GM12864 (cell line): ENCODE measurements at regions not wholly inside any gene's neighbourhood (a gene's known extent, or its start where the extent isn't known, plus 50 kb on each side); places are given as distances from the start of the nearest gene placed in this dataset.

ENCODE experiments used
- DNase-seq: peaks from one replicate; pipeline ENCODE4 v3.0.0-alpha.2; 2011; ENCODE audit warnings: low read depth
- H3K4me3 ChIP-seq: 2 replicates; pipeline ENCODE4 v1.5.1; 2011; ENCODE audit warnings: mild to moderate bottlenecking, low read depth, low read length, control low read depth
- TF ChIP-seq, protein P1 (sequence below): IDR thresholded peaks from 2 replicates; pipeline ENCODE4 v1.5.1; 2011; ENCODE audit warnings: low read depth, mild to moderate bottlenecking, moderate library complexity, low read length, control low read depth, inconsistent platforms; ENCODE audit errors: missing control alignments

DNA sequence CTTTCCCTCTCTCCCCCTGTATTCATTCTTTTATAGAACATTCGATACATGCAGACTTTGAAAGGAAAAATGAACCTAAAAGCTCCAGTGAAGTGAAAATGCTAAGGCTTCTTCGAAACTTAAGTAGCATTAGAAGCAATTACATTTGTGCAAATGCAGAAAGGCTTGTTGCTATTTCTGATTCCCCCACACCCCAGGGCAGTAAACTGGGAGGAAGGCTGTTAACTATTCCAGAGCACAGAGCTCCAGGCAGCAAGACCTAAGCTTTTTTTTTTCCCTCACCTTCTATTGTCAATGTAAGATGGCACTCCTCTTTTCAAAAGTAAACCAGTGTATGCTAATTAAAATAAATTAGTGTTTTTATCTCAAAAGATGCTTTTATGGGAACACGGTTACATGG lies 448.9 kb upstream of the TBX3 start:
- DNase-seq: no peak
- H3K4me3 ChIP-seq: no peak overlapping the region
- TF ChIP-seq, protein P1, sequence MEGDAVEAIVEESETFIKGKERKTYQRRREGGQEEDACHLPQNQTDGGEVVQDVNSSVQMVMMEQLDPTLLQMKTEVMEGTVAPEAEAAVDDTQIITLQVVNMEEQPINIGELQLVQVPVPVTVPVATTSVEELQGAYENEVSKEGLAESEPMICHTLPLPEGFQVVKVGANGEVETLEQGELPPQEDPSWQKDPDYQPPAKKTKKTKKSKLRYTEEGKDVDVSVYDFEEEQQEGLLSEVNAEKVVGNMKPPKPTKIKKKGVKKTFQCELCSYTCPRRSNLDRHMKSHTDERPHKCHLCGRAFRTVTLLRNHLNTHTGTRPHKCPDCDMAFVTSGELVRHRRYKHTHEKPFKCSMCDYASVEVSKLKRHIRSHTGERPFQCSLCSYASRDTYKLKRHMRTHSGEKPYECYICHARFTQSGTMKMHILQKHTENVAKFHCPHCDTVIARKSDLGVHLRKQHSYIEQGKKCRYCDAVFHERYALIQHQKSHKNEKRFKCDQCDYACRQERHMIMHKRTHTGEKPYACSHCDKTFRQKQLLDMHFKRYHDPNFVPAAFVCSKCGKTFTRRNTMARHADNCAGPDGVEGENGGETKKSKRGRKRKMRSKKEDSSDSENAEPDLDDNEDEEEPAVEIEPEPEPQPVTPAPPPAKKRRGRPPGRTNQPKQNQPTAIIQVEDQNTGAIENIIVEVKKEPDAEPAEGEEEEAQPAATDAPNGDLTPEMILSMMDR: no peak

DNA sequence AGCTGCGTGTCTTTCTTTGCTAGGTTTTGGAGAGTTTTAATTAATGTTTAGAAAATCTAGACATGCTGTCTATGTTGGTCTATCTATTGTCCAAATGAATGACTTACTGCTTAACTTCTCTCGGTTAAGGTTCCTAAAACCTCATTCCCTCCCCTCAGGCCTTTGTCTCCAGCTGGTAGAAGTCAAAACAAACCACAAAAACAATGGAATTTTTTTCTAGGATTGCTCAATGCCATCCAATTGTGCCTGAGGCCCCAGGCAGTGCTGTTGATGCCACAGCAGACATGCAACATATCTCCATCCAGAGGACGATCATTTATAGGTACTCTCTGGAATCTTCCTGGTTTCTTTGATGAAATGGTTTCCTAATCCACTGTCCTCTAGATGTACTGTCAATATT lies 448.2 kb upstream of the TBX3 start:
- TF ChIP-seq, protein P1: no peak
- no peak overlapping the region for H3K4me3 ChIP-seq
- DNase-seq: no peak

DNA sequence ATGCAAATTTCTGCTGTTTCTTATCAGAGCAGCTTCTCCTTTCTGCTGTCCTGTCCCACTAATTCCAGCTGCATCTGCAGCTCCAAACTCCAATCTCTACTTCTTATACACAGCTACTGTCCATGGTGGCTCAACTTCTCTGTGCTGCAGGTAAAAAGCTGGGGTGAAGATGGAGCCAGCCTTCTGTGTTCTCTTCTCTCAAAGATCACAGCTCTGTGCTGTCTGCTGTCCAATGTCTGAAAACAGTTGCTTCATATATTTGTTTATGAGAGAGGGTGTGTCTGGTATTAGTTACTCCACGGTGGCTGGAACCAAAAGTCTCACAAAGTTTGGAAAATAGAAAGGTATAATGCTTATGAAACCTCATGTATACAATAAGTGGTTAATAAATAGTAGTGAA lies 445.8 kb upstream of the TBX3 start:
- no peak for DNase-seq
- H3K4me3 ChIP-seq: no peak overlapping the region
- TF ChIP-seq, protein P1: no peak

DNA sequence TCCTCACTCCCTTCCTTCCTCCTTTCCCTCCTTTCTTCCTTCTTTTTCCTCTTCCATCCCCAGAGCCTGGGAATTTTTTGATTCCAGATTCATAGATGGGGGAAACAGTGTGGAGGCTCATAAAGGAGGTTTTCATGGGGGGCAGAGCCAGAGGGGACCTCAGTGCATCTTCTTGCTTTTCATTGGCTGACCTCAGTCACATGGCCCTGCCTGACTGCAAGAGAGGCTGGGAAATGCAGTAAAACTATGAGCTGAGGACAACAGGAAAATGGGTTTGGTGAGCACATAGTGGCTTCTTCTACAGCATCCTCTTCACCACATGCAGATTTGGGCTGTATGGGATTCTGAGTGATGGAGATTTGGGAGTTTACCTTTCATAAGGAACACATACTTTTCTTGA lies 437.1 kb upstream of the TBX3 start:
- no peak overlapping the region for H3K4me3 ChIP-seq
- TF ChIP-seq, protein P1: no peak

DNA sequence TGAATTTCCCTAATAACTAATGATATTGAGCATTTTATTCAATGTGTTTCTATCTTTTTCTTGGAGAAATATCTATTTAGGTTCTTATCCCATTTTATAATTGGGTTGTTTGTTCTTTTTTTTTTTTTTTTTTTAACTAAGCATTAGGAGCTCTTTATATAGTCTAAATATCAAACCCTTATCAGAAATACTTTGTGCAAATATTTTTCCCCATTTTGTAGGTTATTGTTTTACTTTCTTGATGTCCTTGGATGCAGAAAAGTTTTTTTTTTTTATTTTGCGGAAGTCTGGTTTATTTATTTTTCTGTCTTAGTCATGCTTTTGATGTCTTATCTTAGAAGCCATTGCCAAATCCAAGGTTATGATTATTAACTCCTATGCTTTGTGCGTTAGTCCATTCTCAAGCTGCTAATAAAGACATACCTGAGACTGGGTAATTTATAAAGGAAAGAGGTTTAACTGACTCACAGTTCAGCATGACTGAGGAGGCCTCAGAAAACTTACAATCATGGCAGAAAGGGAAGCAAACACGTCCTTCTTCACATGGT lies 434.3 kb upstream of the TBX3 start:
- no peak for DNase-seq
- TF ChIP-seq, protein P1: no peak
- no peak overlapping the region for H3K4me3 ChIP-seq

More for the DNA sequence above, 437.1 kb upstream of the TBX3 start:
- DNase-seq: no peak

DNA sequence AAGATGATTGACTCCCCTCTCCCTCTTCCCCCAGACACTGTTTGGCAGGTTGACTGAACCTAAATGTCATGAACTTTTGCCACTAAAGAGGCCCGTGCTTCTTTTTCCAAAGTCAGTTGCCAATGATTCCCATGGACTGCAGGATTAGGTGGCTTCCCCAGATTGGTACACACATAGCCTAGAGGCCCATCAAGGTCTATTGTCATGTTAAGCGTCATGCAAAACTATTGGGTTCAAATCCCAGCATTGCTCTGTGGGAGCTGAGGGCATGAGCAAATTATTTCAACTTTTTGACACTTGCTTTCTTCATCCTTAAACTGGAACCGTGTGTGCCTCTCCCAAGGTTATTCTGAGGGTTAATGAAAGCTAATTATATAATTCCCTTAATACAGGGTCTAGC lies 430.2 kb upstream of the TBX3 start:
- TF ChIP-seq, protein P1: no peak
- H3K4me3 ChIP-seq: no peak overlapping the region
- no peak for DNase-seq

DNA sequence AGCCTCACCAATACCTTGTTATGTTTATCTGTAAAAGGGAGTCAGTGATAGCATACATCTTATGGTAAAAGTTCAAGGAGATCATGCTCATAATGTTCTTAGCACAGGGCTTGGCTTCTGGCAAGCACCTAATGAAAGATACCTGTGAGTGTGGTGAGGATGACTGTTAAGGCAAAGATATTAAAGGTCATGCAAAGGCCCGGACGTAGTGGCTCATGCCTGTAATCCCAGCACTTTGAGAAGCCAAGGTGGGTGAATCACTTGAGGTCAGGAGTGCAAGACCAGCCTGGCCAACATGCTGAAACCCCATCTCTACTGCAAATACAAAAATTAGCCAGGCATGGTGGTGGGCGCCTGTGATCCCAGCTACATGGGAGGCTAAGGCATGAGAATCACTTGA lies 425.9 kb upstream of the TBX3 start:
- DNase-seq: no peak
- H3K4me3 ChIP-seq: no peak overlapping the region
- TF ChIP-seq, protein P1: no peak
